ENCODE measurements at regions not wholly inside any gene's neighbourhood (a gene's known extent, or its start where the extent isn't known, plus 50 kb on each side); places are given as distances from the start of the nearest gene placed in this dataset.
"Not testable (repeated sequence)": the region's sequence is repeated elsewhere in the genome, so short reads cannot be mapped to it uniquely, and the experiment has no call there.

DNA sequence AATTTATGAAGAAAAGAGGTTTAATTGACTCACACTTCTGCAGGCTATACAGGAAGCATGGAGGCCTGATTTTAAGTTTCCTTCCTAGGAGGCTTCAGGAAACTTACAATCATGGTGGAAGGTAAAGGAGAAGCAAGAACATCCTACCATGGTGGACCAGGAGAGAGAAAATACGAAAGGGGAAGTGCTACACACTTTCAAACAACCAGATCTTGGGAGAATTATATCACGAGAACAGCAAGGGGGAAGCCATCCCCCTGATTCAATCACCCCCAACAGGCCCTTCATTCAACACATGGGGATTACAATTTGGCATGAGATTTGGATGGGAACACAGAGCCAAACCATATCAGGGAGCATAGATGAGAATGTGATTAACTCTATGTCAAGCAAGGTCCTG lies 121.0 kb downstream of the MTHFS start:
- no peak for DNase-seq

DNA sequence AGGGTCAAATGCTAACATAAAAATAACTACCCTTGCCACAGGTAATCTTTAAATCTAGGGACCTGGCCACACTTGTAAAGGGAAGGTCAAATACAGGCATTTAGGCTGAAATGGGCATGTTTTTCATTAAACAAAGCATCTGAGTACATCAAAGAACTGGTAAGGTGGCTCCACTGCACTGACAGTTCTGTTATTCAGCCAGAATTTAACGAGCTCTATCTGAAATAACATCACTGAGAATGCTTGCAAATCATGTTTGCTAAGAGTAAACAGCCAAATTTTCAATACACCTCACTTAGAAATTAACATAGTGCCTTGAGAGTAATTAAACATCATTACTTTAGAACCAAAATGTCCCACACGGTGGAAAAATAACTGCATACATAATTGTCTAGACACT lies 118.9 kb downstream of the MTHFS start:
- DNase-seq = no peak

GRCh38 chr15:79778378-79778990 lies 118.3 kb downstream of the MTHFS start:
- DNase-seq = no peak

- no peak for DNase-seq
Measured at GRCh38 chr15:79779746-79780145, 117.1 kb downstream of the MTHFS start.

DNA sequence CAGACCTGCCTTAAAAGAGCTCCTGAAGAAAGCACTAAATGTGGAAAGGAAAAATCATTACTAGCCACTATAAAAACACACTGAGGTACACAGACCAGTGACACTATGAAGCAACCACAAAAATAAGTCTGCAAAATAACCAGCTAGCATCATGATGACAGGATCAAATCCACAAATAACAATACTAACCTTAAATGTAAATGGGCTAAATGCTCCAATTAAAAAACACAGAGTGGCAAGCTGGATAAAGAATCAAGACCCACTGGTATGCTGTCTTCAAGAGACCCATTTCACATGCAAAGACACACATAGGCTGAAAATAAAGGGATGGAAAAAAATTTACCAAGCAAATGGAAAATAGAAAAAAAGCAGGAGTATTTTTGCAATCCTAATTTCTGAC lies 114.5 kb downstream of the MTHFS start:
- not testable (repeated sequence) for DNase-seq

All from HCEC 1CT (cell line).